Heart right ventricle (tissue), 16 donors: ENCODE measurements at regions not wholly inside any gene's neighbourhood (a gene's known extent, or its start where the extent isn't known, plus 50 kb on each side); places are given as distances from the start of the nearest gene placed in this dataset.

Experiments used
- ATAC-seq, 8 donors: fragments of 200-7000 bp; cut with Tn5 transposase; one replicate each; pipeline ENCODE4 v1.9.1; 2020; ENCODE audit warnings: mild to moderate bottlenecking in 8 of 8, moderate library complexity in 8 of 8, moderate number of reproducible peaks in 1 of 8
- DNase-seq, 2 donors: peaks; one replicate each; pipeline ENCODE4 v3.0.0-alpha.2; 2020
- H3K27ac ChIP-seq, 10 donors: fragments of 200-600 bp; sonication (generic) in 2 of 10; one replicate each; pipeline versions ENCODE4 v1.5.0 to v1.8.0; 2020 to 2022; ENCODE audit warnings: mild to moderate bottlenecking in 3 of 10
- H3K27me3 ChIP-seq, 7 donors: fragments of 200-600 bp; one replicate each; pipeline ENCODE4 v1.8.0; 2021 to 2022; ENCODE audit warnings: mild to moderate bottlenecking in 2 of 7
- H3K36me3 ChIP-seq, 9 donors: fragments of 200-600 bp; sonication (generic) in 1 of 9; one replicate each; pipeline versions ENCODE4 v1.5.0 to v1.8.0; 2020 to 2022; ENCODE audit warnings: mild to moderate bottlenecking in 2 of 9
- H3K4me1 ChIP-seq, 9 donors: fragments of 200-600 bp; sonication (generic) in 1 of 9; one replicate each; pipeline versions ENCODE4 v1.5.0 to v1.8.0; 2020 to 2022; ENCODE audit warnings: mild to moderate bottlenecking in 4 of 9
- H3K4me3 ChIP-seq, 10 donors: fragments of 200-600 bp; sonication (generic) in 2 of 10; one replicate each; pipeline versions ENCODE4 v1.5.0 to v1.8.0; 2020 to 2022; ENCODE audit warnings: mild to moderate bottlenecking in 7 of 10, moderate library complexity in 2 of 10
- H3K9me3 ChIP-seq, 11 donors: fragments of 200-600 bp in 10 of 11; sonication (generic) in 2 of 11; one replicate each; pipeline versions ENCODE4 v1.5.0 to v1.8.0; 2013 to 2022; ENCODE audit warnings: mild to moderate bottlenecking in 2 of 11, control low read depth in 1 of 11, moderate library complexity in 1 of 11
- CTCF ChIP-seq, 9 donors: fragments of 200-600 bp; sonication (generic) in 2 of 9; IDR thresholded peaks; one replicate each; pipeline versions ENCODE4 v1.5.0 to v1.8.0; 2021 to 2022; ENCODE audit warnings: antibody characterized with exemption in 9 of 9, mild to moderate bottlenecking in 5 of 9, moderate library complexity in 1 of 9
- WGBS, 2 donors: extraction: QIAGEN DNeasy Blood & Tissue Kit; methylation state at CpG; one replicate each; pipeline ENCODE4 v1.1.7; 2013; ENCODE audit warnings: inconsistent platforms in 1 of 2; 5-methylcytosine and 5-hydroxymethylcytosine counted together
- intact Hi-C, 10 donors: fragments of 100-400 bp; cut with DNase I; formaldehyde crosslinking; loops; one replicate each; pipeline versions ENCODE4 v1.11.1 to v1.14.2; 2022
- donor health status: Arrhythmogenic right ventricular cardiomyopathy.
- donor health status: ischemic (EF 13 %, LVEDD 7.1; RV severe dilation, severe dysfunction).
- donor health status: healthy with polysubstance abuse.
- donor health status: DM: no; HTN: yes; CAD: no.
- donor health status: DM: no; HTN: no; CAD: no.
- donor health status: ischemic (EF 25% LVEDD 6.9; RV normal size, moderate dysfunction).
- donor health status: ischemic (EF 25% LVEDD 5.7; RV mildly dilated, moderate dysfunction).
- donor health status: healthy.
- donor health status: DM: yes; HTN: yes; CAD: no.
- donor health status: Ischemic cardiomyopathy.
- donor health status: ischemic (EF 35%, LVEDD 5.7; RV mildly dilated, moderate dysfunction).
- donor health status: nonischemic (EF 11% LVEDD 7.7; RV severe dilation, severe dysfunction).
- donor health status: DM: yes; HTN: yes; CAD: no.
- donor health status: PGD.
- donor health status: ischemic (EF 29% LVEDD 5.4; RV normal size, mild dysfunction).
- donor health status: nonischemic (EF 23%, LVEDD 6.1; RV moderate dilation, normal function).

DNA sequence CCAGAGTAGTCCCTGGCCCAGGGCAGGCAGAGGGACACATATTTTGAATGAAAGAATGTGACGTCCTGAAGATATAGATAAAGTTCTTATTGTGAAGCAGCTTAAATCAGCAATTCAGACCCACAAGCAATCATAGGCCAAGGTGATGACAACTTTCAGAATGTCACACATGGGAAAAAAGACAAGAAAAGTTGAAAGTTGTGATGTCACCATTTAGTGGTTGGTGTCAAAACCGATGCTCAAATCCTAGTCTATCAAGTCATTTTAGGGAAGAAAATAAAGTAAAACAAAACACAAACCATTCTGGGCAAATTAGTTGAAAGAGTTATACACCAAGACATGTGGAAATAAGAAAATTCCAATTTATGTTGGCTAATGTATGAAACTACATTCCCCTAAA, 710.8 kb downstream of the DOK5 start:
- 64 to 66% methylated on average over 2 of the region's 2 CpGs for WGBS, 2 donors
- no peak for ATAC-seq
- intact Hi-C loops: no loop called here

GRCh38 chr20:55175081-55175480, 699.7 kb downstream of the DOK5 start:
- peaks cover 0 to 18% (median 0%) of the 10 kb centered on the region in 11 donors for H3K9me3 ChIP-seq
- TF ChIP-seq CTCF (IDR thresholded peaks at IDR 0.05): no peak
- peaks cover 0 to 10% (median 0%) of the 10 kb centered on the region in 9 donors for H3K4me1 ChIP-seq
- ATAC-seq (no peak), DNase-seq (no peak)
- no peak overlapping the region for H3K27ac ChIP-seq
- H3K27me3 ChIP-seq: no peaks in the 10 kb centered on the region
- 76 to 87% methylated on average over 4 of the region's 4 CpGs for WGBS, 2 donors
- intact Hi-C loops: loop anchor here in 1 of 10 donors (10.0 kb wide), 1 partner anchor 80 kb away; no protein-coding TSS in a partner anchor
- H3K4me3 ChIP-seq: no peak overlapping the region
- no peaks in the 10 kb centered on the region for H3K36me3 ChIP-seq

More for the DNA sequence above, 710.8 kb downstream of the DOK5 start:
- H3K36me3 ChIP-seq: no peaks in the 10 kb centered on the region
- no peak for DNase-seq
- H3K4me1 ChIP-seq: no peaks in the 10 kb centered on the region
- peaks cover 0 to 7% (median 0%) of the 10 kb centered on the region in 11 donors for H3K9me3 ChIP-seq
- H3K4me3 ChIP-seq: no peak overlapping the region
- H3K27ac ChIP-seq: no peak overlapping the region
- TF ChIP-seq CTCF (IDR thresholded peaks at IDR 0.05): no peak
- H3K27me3 ChIP-seq: no peaks in the 10 kb centered on the region

DNA sequence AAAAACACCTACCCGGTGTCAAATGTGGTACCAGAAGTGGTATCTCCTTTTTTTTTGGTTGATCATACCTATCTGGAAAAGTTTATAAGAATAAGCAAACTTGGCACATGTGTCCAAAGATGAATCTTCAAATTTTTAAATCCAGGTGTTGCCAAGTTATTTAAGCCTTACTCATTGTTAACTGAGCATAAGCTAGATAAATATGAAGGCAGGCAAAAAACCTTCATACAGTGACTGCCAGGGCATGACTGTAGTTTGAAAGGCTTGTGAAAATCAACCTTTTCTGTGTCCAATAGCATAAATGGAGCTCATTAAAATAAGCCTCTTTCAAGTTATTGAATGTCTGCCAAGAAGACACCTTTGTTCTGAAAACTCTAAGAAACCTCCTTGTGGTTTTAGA, 699.2 kb downstream of the DOK5 start:
- no peak for ATAC-seq
- no peak for TF ChIP-seq CTCF (IDR thresholded peaks at IDR 0.05)
- Histone ChIP-seq H3K9me3 (peaks cover 0 to 13% (median 0%) of the 10 kb centered on the region in 11 donors), H3K27me3 (no peaks in the 10 kb centered on the region), H3K4me1 (peaks cover 0 to 10% (median 0%) of the 10 kb centered on the region in 9 donors), H3K36me3 (no peaks in the 10 kb centered on the region), H3K27ac (no peak overlapping the region), H3K4me3 (no peak overlapping the region)
- intact Hi-C loops: loop anchor here in 1 of 10 donors (10.0 kb wide), 1 partner anchor 80 kb away; no protein-coding TSS in a partner anchor
- no peak for DNase-seq
- 63 to 89% methylated on average over 1 of the region's 1 CpG for WGBS, 2 donors

DNA sequence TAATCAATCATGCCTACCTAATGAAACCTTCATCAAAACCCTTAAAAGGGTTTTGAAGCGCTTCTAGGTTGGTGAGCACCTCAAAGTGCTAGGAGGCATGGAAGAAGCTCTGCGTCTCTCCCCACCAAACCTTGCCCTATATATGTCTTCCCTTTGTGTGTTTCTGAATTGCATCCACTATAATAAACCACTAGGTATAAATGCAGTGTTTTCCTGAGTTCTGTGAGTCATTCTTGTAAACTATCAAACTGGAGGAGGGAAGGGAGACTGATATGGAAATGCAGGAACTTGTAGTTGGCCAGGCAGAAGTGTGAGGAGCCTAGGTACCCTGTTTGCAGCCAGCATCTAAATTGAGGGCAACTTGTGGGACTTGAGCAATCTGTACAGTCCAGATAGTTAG, 698.8 kb downstream of the DOK5 start:
- WGBS, 2 donors: 48 to 51% methylated on average over 2 of the region's 2 CpGs
- no peak overlapping the region for H3K4me3 ChIP-seq
- ATAC-seq (no peak), DNase-seq (no peak)
- no peak for TF ChIP-seq CTCF (IDR thresholded peaks at IDR 0.05)
- no peaks in the 10 kb centered on the region for H3K36me3 ChIP-seq
- no peaks in the 10 kb centered on the region for H3K27me3 ChIP-seq
- no peak overlapping the region for H3K27ac ChIP-seq
- peaks cover 0 to 9% (median 0%) of the 10 kb centered on the region in 11 donors for H3K9me3 ChIP-seq
- peaks cover 0 to 10% (median 0%) of the 10 kb centered on the region in 9 donors for H3K4me1 ChIP-seq
- intact Hi-C loops: loop anchor here in 1 of 10 donors (10.0 kb wide), 1 partner anchor 81 kb away; no protein-coding TSS in a partner anchor
